RKO (cell line): ENCODE measurements at regions not wholly inside any gene's neighbourhood (a gene's known extent, or its start where the extent isn't known, plus 50 kb on each side); places are given as distances from the start of the nearest gene placed in this dataset.
A peak's percentile ranks its signal among the peaks of the same experiment; 100 is the strongest.
"Not testable (repeated sequence)": the region's sequence is repeated elsewhere in the genome, so short reads cannot be mapped to it uniquely, and the experiment has no call there.

ENCODE experiments used
- DNase-seq: peaks from one replicate; pipeline ENCODE4 v3.0.0-alpha.2; 2016; ENCODE audit warnings: low spot score

DNA sequence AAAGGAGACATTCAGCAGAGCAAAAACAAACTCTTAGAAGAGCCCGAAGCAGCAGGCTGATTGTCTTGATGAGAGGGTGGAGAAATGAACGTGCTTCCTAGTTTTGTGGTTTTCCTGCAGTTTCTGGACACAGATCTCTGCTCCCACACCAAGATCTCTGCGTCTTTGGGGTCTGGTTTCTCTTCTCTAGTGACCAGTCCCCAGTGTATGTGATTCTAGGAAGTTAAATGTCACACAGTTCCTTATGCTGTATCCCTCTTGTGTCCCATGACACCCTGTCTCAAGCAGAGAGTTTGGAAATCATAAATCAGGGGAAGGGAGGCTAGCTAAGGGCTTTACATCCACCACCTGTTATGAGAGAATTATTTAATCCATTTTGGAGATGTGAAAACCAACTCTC lies 55.4 kb upstream of the KLF14 start:
- DNase-seq = no peak

DNA sequence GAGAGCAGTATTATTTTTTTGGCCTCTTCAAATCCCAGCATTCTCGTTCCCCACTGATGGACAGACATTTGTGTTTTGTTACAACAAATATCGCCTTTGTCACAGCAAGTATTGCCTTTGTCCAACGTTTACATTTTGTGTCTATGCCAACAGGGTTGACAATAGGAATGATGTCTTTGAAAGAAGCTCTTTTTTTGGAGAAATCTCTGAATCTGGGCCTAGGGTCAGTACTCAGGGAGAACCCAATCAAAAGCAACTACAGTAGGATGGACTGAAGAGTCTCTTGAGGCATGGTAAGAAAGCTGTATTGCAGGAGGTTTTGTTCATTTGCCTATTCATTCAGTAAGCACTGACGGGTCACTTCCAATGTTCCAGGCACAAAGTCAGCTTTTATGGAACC lies 57.7 kb upstream of the KLF14 start:
- no peak for DNase-seq

DNA sequence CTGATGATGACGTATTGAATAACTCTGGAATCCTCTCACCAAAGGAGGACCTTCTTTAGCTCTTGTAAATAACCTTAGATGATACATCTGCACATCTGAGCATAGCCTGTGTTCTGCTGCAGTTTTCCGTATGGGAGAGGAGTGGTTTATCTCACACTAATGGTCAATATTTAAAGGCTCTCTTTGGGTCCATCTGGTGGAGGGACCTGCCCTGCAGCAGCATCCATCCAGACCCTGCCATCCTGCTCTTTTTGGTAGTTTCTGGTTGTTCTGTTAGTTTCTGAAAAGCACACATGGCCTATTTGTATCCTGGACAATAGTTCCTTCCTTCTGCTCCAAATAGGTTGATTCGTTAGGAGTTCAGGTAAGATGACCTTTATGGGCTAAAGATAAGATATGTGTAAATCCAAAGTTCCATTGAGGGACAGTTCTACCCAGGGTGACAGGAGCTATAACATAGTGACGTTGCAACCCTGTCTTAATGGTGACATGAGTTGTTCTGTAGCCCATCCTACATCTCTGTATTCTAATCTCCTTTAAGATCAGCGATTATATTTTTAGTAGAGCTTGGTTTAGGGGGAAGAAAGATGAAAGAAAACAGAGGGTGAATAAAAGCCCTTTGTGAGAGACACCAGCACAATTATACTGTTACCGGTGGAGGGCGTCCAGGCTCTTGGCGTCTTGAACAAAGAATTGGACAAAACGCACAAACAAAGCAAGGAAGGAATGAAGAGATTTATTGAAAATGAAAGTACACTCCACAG lies 60.0 kb upstream of the KLF14 start:
- DNase-seq = no peak

DNA sequence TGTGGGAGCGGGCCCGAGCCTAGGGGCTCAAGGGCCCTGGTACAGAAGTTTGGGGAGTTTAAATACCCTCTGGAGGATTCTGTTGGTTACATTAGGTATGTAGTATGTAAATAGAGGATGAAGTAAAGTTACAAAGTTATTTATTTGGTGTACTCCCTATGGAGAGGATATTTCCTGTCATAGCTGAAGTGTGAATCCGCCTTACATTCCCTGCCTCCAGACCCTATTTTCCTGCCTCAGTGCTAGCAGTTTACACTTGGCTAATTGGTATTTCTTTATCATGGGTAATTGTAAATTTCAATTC lies 60.6 kb upstream of the KLF14 start:
- no peak for DNase-seq

DNA sequence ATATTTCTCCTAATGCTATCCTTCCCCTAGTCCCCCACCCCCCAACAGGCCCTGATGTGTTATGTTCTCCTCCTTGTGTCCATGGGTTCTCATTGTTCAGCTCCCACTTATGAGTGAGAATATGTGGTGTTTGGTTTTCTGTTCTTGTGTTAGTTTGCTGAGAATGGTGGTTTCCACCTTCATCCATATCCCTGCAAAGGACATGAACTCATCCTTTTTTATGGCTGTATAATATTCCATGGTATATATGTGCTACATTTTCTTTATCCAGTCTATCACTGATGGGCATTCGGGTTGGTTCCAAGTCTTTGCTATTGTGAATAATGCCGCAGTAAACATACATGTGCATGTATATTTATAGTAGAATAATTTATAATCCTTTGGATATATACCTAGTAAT lies 62.4 kb upstream of the KLF14 start:
- not testable (repeated sequence) for DNase-seq

DNA sequence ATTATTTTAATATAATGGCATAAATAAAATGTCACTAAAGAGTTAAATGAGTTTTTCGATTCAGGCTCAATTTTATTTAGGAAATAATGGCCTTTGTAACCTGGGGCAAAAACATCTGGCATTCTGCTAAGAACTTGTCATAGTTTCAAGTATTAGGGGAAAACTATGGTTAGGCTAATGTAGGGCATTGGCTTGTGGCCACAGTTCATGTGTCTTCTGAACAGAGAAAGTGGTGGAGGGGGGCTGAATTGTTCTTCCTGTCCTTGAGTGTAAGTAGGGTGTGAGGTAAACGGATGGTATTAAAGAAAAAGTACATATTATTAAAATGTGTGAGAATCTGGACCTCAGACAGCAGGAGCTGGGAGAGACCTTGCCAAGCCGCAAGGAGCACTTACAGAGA lies 69.1 kb upstream of the KLF14 start:
- DNase-seq = no peak

DNA sequence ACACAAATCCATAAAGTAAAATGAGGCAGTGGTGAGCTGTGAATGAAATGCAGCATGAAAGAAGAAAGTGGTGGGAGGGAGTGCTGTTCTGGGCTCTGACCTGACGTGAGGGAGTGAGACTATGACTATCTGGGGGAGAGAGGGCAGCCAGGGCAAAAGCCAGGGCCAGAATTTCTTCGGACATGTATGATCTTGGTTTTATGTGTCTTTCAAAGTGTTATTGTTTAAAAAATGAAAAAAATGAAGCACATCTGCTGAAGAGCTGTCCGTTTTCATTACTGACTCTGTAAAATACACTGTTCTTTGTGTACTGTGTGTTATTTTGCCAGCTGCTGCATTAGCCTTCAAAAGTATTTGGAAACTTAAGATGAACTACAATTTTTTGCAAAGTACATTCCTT lies 70.2 kb upstream of the KLF14 start:
- no peak for DNase-seq

DNA sequence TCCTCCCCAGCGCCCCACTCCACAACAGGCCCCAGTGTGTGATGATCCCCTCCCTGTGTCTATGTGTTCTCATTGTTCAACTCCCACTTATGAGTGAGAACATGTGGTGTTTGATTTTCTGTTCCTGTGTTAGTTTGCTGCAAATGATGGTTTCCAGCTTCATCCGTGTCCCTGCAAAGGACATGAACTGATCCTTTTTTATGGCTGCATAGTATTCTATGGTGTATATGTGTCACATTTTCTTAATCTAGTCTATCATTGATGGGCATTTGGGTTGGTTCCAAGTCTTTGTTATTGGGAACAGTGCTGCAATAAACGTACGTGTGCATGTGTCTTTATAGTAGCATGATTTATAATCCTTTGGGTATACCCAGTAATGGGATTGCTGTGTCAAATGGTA lies 78.8 kb upstream of the KLF14 start:
- DNase-seq = not testable (repeated sequence)

DNA sequence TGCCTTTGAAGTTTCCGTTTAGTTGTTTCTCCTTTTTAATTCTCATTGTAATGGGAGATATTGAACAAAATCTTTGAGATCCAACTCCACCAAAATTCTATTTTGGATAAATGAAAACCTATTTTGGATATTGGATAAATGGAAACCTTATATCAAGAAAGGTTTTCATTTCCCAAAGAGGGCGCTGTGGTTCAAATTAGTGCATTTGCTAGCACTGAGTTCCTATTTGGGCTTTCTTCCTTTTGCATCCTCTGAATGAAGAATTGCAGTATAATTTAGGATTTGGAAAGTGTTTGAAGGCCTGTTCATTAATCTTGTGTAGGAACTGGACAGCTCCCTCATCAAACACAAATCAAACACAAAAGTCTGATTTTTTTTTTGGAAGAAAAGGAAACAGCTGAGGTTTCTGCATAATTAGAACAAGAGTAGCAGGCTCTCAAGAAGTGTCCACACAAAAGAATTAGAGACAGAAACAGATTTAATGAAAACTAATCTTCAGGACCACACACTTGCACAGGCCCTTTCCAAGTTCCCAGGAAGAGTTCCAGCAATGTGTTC lies 80.8 kb upstream of the KLF14 start:
- DNase-seq = peak; percentile 38

DNA sequence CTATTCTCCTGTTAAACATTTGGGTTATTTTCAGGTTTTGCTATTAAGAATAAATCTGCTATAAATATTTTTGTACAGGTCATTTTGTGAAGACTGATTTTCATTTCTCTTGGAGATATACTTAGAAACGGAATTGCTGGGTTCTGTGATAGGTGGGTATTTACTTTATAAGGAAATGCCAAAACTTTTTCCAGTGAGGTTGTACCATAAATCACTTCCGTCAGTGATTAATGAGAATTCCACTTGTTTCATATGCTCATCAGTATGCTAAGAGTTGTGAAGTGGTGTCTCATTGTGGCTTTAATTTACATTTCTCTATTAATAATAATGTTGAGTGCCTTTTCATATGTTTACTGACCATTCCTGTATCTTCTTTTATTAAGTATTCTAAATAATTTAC lies 84.0 kb upstream of the KLF14 start:
- no peak for DNase-seq

DNA sequence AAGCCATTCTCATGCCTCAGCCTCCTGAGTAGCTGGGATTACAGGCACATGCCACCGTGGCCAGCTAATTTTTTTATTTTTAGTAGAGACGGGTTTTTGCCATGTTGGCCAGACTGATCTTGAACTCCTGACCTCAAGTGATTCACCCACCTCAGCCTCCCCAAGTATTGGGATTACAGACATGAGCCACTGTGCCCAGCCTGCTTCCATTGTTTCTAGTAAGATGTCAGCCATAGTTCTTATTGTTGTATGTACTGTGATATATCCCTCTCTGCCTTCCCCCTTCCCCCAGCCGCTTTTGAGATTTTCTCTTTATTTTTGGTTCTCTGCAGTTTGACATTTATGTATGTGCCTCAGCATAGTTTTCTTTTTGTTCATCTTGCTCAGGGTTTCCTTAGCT lies 87.9 kb upstream of the KLF14 start:
- DNase-seq = no peak

DNA sequence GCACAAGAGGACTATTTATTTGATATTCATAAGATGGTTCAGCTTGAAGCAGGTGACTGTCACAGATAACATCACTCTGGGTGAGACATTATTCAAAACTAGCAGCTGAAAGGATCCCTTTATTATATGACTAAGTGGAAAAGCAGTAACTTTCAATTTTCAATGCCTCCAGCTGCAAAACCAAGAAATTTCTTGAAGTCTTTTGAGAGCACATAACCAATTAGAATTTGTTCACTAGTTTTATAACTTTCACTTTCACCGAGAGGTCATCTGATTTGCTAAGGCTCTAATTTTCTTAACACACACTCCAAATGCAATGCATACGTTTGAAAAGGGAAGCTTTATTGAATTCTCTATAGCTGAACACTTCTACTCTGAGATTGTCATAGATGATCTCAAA lies 88.6 kb upstream of the KLF14 start:
- DNase-seq = no peak

DNA sequence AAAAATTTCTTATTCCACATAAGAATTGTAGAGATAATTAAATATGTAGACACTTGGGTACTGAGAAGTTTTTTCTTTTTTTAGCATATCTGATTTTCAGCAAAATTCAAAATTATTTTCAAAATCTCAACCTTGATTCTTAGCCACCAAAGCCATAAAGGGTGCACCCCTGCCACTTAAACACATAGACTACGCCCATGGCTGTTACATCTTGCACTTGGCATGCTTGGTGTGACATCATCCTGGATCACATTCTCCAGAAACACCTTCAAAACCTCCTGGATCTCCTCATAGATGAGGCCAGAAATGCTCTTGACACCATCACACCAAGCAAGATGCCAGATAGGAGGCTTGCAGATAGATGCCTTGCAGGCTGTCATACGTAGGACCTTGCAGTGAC lies 89.1 kb upstream of the KLF14 start:
- DNase-seq = no peak

DNA sequence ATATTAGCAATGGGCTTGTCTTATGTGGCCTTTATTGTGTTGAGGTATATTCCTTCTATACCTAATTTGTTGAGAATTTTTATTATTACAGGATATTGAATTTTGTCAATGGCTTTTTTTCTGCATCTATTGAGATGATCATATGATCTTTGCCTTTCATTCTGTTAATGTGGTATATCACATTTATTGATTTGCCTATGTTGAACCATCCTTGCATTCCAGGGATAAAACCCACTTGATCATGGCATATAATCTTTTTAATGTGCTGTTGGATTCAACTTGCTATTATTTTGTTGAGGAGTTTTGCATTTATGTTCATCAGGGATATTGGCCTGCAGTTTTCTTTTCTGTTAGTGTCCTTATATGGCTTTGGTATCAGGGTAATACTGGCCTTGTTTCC lies 91.8 kb upstream of the KLF14 start:
- DNase-seq = no peak

DNA sequence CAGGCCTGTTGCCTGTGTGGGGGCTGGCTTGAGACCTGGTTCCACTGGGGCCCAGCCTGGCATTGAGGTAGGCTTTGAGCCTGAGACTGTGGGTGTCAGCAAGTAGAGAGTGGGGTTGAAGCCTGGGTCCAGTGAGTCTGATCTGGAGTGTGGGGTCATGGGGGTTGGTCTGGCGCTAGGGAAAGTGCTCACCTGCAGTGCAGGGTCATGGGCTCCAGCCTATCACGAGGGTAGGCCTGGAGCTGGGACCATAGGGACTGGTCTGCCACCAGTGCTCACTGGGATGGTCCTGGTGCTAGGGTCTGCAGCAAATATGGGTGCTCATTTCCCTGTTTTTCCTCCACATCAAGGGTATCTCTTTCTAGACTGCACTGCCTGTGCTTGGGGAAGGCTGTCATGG lies 95.4 kb upstream of the KLF14 start:
- no peak for DNase-seq

DNA sequence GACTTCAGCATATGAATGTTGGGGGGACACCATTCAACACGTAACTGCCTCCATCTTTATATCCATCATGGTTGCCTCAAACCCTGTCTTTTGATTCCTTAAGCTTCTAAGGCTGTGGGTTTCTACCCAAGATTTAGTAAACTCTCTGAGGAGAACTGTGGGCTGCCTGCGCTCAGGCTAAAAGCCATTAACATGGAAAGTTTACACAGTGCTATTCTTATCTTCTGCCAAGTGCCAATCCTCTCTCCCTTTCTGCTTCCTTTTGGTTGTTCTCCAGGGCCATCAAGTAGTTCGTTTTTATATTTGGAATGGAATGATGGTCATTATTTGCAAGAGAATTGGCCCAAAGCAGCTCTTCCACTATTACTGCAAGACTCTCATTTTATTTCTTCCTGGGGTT lies 97.3 kb upstream of the KLF14 start:
- no peak for DNase-seq

DNA sequence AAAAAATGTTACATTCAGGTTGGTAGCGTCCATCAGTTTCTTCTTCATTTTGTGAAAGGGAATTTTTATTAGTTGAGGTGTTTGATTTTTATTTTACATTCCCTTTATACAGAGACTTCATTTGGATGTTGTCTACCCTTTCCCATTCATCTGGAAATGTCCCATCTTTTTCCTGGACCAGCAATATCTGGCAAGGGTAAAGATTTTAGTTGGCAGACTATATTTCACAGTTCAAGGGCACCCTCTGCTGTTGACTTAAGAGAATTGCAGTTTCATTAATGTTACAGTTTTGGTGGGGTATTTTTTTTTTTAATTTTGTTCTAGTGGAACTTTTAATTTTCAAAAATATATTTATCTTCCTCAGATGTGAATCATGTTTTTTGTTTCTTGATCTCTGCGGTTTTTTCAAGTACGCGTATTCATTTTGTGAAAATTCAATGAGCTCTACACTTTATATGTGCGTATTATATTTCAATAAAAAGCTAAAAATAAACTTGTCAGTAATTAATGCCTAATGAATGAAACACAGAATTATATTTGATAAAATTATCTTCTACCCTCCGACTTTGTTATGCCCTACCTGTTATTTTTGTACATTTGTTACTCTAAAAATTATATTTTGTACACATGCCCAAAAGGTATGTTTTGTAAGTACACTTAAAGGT lies 97.9 kb upstream of the KLF14 start:
- DNase-seq = peak; percentile 78

DNA sequence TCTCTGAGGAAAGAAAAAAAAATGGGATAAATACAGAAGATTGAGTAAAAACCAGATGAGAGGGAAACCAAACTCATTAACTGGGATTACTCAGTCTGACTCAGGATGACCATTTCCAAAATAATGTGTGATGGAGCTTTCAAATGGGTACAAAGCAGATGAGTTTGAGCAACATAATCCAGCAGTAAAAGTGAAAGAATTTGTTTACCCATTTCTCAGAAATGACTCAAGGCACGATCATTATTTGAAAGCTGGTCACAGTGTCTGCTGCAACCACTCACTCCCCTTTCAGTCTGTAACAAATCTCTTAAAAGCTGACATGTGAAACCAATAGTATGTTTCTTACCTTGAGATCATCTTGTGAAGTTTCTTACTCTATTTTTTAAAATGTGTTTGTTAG lies 104.7 kb upstream of the KLF14 start:
- peak; percentile 99 for DNase-seq

DNA sequence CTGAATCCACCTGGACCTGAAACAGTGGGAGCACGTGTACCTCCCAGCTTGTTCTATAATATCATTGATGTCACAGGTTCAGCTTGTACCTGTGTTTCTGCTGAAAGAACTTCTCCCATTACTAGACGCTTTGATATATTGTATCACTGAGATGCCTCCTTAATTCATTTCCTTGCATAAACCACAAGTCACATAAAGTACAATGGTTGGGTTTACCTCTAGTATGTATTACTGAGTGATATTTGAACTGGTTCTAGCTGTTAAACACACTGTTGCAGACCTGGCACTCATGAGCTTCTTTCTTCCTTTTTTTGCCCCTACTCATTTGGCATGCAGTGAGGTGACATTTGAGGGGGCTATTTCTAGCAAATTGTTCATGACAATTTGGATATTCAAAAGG lies 106.6 kb upstream of the KLF14 start:
- DNase-seq = no peak

DNA sequence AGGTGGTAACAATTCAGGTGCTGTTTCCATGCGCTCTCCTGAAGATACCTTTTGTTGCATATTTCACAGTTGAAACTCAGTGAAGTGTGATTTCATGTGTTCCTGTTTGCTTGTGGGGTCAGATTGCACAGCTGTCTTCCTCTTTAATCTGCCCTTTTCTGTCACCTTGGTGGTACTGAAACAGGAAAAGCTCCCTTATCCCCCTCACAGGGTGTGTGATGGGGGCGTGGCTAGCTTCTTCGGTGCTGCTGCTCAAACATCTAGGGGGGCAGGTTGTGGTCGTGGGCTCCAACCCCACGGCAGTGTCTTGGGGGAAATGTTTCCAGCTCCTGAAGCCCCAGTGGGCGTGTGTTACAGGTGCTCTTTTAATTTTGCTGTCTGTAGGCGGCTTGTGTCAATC lies 107.4 kb upstream of the KLF14 start:
- no peak for DNase-seq

DNA sequence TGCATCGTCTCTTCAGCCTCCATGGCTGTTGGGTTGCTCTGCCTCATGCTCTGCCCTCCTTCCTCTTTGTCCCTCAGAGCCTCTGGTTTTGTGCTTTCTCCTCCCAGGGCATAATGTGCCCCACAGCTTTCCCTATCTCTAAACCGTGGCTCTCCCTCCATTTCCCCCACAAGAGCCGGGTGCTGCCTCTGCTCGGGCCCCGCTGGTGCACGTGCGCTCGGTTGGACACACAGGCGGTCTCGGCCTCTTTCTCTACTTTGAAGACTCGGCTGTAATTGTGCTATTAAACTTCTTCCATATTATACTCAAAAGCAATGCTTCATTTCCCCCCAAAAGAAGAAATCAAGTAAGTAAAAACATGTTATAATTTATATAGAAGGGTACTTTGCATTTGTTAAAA lies 109.7 kb upstream of the KLF14 start:
- DNase-seq = no peak

DNA sequence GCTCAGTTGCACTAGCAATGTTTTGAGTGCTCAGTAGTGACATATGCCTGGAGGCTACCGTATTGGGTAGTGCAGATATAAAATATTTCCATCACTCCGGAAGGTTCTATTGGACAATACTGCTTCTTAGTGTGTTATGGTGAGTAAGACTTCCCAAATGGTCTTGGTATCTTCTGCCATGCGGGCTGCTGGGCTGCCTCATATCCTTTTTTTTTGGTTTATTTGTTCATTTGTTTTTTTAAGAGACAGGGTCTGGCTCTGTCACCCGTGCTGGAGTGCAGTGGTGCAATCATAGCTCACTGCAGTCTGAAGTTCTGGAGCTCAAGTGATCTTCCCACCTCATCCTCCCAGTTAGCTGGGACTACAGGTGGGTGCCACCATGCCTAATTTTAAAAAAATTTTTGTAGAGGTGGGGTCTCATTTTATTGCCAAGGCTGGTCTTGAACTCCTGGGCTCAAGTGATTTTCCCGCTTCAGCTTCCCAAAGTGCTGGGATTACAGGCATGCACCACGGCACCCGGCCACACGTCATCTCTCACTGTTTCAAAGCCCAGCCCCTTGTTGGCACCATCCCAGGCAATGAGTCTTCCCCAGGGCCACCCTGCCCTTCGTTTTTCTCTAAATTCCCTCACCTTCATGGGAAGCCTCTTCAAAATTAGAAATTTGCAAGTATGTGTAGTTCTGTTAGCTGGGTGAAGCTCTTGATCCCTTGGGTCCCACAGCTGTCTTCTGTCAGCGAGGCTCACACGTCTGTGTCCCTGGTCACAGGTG lies 111.0 kb upstream of the KLF14 start:
- no peak for DNase-seq

DNA sequence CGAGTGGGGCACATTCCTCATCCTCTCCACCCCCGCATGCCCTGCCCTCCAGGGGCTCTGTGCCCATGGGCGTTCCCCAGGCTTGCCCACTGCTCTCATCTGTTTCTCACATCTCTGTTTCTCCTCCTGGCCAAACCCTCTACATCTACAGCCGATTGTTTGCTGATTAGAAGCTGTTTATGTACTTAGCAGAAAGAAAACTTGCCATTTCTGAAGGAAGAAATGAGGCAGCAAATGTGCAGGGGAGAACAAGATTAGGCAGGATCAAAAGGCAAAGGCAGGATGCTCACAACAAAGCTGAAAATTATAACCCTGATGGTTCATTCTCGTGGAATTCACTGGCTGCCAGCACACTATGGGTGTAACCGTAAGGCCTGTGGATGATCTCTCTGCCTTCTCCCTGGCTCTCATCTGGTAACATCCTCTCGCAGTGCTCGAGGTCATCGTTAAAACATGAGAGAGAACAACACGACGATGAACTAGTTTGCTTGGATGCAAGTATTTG lies 111.6 kb upstream of the KLF14 start:
- DNase-seq = peak; percentile 46
